Esophagus squamous epithelium (tissue), 4 donors: ENCODE measurements at regions not wholly inside any gene's neighbourhood (a gene's known extent, or its start where the extent isn't known, plus 50 kb on each side); places are given as distances from the start of the nearest gene placed in this dataset.

Experiments
- POLR2A ChIP-seq, 4 donors: fragments of 450-650 bp; IDR thresholded peaks; one replicate each; pipeline ENCODE4 v1.6.1; 2017; ENCODE audit warnings: antibody characterized with exemption in 4 of 4, mild to moderate bottlenecking in 4 of 4, moderate library complexity in 3 of 4
- TF ChIP-seq, protein P1 (sequence below), 6 experiments: fragments of 450-650 bp in 4 of 6; fragments of 200-600 bp in 2 of 6; sonication (generic) in 2 of 6; IDR thresholded peaks; one replicate each; pipeline ENCODE4 v1.5.1; 2016 to 2019; ENCODE audit warnings: antibody characterized with exemption in 6 of 6, mild to moderate bottlenecking in 4 of 6, moderate library complexity in 4 of 6

DNA sequence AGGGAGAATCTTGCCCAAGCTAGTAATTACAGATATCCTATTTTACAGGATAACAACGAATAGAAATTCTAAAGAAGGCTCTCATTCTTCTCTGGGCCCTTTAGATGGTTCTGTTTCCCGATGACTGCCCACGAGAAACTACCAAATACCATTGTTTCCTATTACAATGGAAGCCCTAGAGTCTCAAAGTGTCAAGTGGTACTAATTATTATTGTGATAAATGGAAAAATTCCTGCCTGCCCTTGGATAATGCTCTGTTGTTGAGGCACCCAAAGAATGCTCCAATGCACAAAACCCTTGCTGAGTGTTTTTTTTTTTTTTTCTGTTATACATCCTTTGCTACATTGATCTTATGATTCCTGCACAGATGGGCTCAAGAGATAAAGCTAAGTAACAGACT, 504.5 kb downstream of the XPNPEP1 start:
- TF ChIP-seq, protein P1, sequence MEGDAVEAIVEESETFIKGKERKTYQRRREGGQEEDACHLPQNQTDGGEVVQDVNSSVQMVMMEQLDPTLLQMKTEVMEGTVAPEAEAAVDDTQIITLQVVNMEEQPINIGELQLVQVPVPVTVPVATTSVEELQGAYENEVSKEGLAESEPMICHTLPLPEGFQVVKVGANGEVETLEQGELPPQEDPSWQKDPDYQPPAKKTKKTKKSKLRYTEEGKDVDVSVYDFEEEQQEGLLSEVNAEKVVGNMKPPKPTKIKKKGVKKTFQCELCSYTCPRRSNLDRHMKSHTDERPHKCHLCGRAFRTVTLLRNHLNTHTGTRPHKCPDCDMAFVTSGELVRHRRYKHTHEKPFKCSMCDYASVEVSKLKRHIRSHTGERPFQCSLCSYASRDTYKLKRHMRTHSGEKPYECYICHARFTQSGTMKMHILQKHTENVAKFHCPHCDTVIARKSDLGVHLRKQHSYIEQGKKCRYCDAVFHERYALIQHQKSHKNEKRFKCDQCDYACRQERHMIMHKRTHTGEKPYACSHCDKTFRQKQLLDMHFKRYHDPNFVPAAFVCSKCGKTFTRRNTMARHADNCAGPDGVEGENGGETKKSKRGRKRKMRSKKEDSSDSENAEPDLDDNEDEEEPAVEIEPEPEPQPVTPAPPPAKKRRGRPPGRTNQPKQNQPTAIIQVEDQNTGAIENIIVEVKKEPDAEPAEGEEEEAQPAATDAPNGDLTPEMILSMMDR (IDR thresholded peaks at IDR 0.05) = no peak
- TF ChIP-seq POLR2A (IDR thresholded peaks at IDR 0.05) = no peak
